ENCODE measurements at regions not wholly inside any gene's neighbourhood (a gene's known extent, or its start where the extent isn't known, plus 50 kb on each side); places are given as distances from the start of the nearest gene placed in this dataset.

- no peak for TF ChIP-seq PAX5 (IDR thresholded peaks at IDR 0.05; ENCODE audit: insufficient read depth, low read length, severe bottlenecking)
- no peak for TF ChIP-seq POLR2AphosphoS5 (IDR thresholded peaks at IDR 0.05; ENCODE audit: low read depth, low read length)
- TF ChIP-seq POU2F2 (IDR thresholded peaks at IDR 0.05; ENCODE audit: low read depth, low read length) = no peak
- TF ChIP-seq POLR2A (IDR thresholded peaks at IDR 0.05; ENCODE audit: low read depth, low read length) = no peak
- TF ChIP-seq TAF1 (IDR thresholded peaks at IDR 0.05; ENCODE audit: low read depth, low read length) = no peak
- TF ChIP-seq SPI1 (IDR thresholded peaks at IDR 0.05; ENCODE audit: low read depth, low read length) = no peak
- FAIRE-seq = no peak
- DNase-seq (ENCODE audit: insufficient read length, low spot score) = no peak
Measured at GRCh38 chr20:60321601-60322000, 363.4 kb downstream of the CDH26 start.

DNA sequence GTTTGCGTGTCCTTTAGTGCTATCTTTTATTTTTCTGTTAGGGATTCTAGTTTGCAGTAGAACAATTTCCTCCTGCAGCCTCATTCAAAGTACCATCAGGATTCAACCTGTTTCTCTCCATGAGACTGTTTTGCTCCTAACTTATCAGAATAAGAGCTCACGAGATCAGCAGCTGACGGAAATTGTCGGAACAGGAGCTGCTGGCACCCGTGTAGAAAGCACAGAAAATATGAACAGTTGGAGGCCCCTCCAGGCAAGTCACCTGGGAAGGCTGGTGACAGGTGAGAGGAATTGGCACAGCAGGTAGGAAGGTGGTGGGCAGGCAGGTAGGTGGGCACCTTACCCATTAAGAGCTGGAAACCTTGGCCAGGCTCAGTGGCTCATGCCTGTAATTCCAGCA, 368.6 kb downstream of the CDH26 start:
- DNase-seq (ENCODE audit: insufficient read length, low spot score) (no peak), FAIRE-seq (no peak)
- TF ChIP-seq SPI1 (IDR thresholded peaks at IDR 0.05; ENCODE audit: low read depth, low read length) (no peak), TAF1 (IDR thresholded peaks at IDR 0.05; ENCODE audit: low read depth, low read length) (no peak), POLR2A (IDR thresholded peaks at IDR 0.05; ENCODE audit: low read depth, low read length) (no peak), POU2F2 (IDR thresholded peaks at IDR 0.05; ENCODE audit: low read depth, low read length) (no peak), PAX5 (IDR thresholded peaks at IDR 0.05; ENCODE audit: insufficient read depth, low read length, severe bottlenecking) (no peak), POLR2AphosphoS5 (IDR thresholded peaks at IDR 0.05; ENCODE audit: low read depth, low read length) (no peak)

- DNase-seq (ENCODE audit: insufficient read length, low spot score) (no peak), FAIRE-seq (no peak)
- TF ChIP-seq POLR2AphosphoS5 (IDR thresholded peaks at IDR 0.05; ENCODE audit: low read depth, low read length) (no peak), POU2F2 (IDR thresholded peaks at IDR 0.05; ENCODE audit: low read depth, low read length) (no peak), TAF1 (IDR thresholded peaks at IDR 0.05; ENCODE audit: low read depth, low read length) (no peak), POLR2A (IDR thresholded peaks at IDR 0.05; ENCODE audit: low read depth, low read length) (no peak), SPI1 (IDR thresholded peaks at IDR 0.05; ENCODE audit: low read depth, low read length) (no peak), PAX5 (IDR thresholded peaks at IDR 0.05; ENCODE audit: insufficient read depth, low read length, severe bottlenecking) (no peak)
Measured at GRCh38 chr20:60327971-60328660, 369.9 kb downstream of the CDH26 start.

- no peak for DNase-seq (ENCODE audit: insufficient read length, low spot score)
- TF ChIP-seq POLR2AphosphoS5 (IDR thresholded peaks at IDR 0.05; ENCODE audit: low read depth, low read length) = no peak
- TF ChIP-seq POU2F2 (IDR thresholded peaks at IDR 0.05; ENCODE audit: low read depth, low read length) = no peak
- TF ChIP-seq SPI1 (IDR thresholded peaks at IDR 0.05; ENCODE audit: low read depth, low read length) = no peak
- no peak for TF ChIP-seq PAX5 (IDR thresholded peaks at IDR 0.05; ENCODE audit: insufficient read depth, low read length, severe bottlenecking)
- no peak for TF ChIP-seq POLR2A (IDR thresholded peaks at IDR 0.05; ENCODE audit: low read depth, low read length)
- no peak for TF ChIP-seq TAF1 (IDR thresholded peaks at IDR 0.05; ENCODE audit: low read depth, low read length)
- no peak for FAIRE-seq
Measured at GRCh38 chr20:60330461-60330860, 372.2 kb downstream of the CDH26 start.

GRCh38 chr20:60331688-60332300, 373.6 kb downstream of the CDH26 start:
- no peak for DNase-seq (ENCODE audit: insufficient read length, low spot score)
- TF ChIP-seq POU2F2 (IDR thresholded peaks at IDR 0.05; ENCODE audit: low read depth, low read length) (no peak), POLR2A (IDR thresholded peaks at IDR 0.05; ENCODE audit: low read depth, low read length) (no peak), POLR2AphosphoS5 (IDR thresholded peaks at IDR 0.05; ENCODE audit: low read depth, low read length) (no peak), PAX5 (IDR thresholded peaks at IDR 0.05; ENCODE audit: insufficient read depth, low read length, severe bottlenecking) (no peak), SPI1 (IDR thresholded peaks at IDR 0.05; ENCODE audit: low read depth, low read length) (no peak), TAF1 (IDR thresholded peaks at IDR 0.05; ENCODE audit: low read depth, low read length) (no peak)

GRCh38 chr20:60332523-60332922, 374.3 kb downstream of the CDH26 start:
- FAIRE-seq (no peak), DNase-seq (ENCODE audit: insufficient read length, low spot score) (no peak)
- TF ChIP-seq SPI1 (IDR thresholded peaks at IDR 0.05; ENCODE audit: low read depth, low read length) (no peak), TAF1 (IDR thresholded peaks at IDR 0.05; ENCODE audit: low read depth, low read length) (no peak), POLR2AphosphoS5 (IDR thresholded peaks at IDR 0.05; ENCODE audit: low read depth, low read length) (no peak), POU2F2 (IDR thresholded peaks at IDR 0.05; ENCODE audit: low read depth, low read length) (no peak), POLR2A (IDR thresholded peaks at IDR 0.05; ENCODE audit: low read depth, low read length) (no peak), PAX5 (IDR thresholded peaks at IDR 0.05; ENCODE audit: insufficient read depth, low read length, severe bottlenecking) (no peak)

More at GRCh38 chr20:60331688-60332300, 373.6 kb downstream of the CDH26 start:
- no peak for FAIRE-seq

- TF ChIP-seq PAX5 (IDR thresholded peaks at IDR 0.05; ENCODE audit: insufficient read depth, low read length, severe bottlenecking) (no peak), POLR2A (IDR thresholded peaks at IDR 0.05; ENCODE audit: low read depth, low read length) (no peak), SPI1 (IDR thresholded peaks at IDR 0.05; ENCODE audit: low read depth, low read length) (no peak), POU2F2 (IDR thresholded peaks at IDR 0.05; ENCODE audit: low read depth, low read length) (no peak), TAF1 (IDR thresholded peaks at IDR 0.05; ENCODE audit: low read depth, low read length) (no peak), POLR2AphosphoS5 (IDR thresholded peaks at IDR 0.05; ENCODE audit: low read depth, low read length) (no peak)
- DNase-seq (ENCODE audit: insufficient read length, low spot score) = no peak
- FAIRE-seq = no peak
Measured at GRCh38 chr20:60334911-60335310, 376.7 kb downstream of the CDH26 start.

DNA sequence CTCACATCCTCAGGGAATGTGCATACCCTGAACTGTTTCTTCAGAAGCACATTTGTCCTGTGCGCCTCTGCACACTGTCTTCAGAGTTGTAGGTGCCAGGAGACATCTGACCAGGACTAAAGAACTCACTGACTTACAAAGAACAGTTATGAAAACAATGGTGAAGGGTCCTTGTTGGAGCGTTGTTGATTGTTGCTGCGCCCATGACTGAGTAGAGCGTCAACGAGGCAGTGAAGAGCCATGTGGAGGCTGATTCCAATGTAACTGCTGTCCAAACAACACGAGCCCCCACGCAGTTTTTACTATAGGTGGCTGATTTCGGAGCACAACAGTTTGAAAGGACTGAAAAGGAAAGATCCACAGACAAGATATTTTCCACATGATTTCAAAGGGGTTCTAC, 380.3 kb downstream of the CDH26 start:
- no peak for FAIRE-seq
- TF ChIP-seq POLR2A (IDR thresholded peaks at IDR 0.05; ENCODE audit: low read depth, low read length) (no peak), TAF1 (IDR thresholded peaks at IDR 0.05; ENCODE audit: low read depth, low read length) (no peak), SPI1 (IDR thresholded peaks at IDR 0.05; ENCODE audit: low read depth, low read length) (no peak), PAX5 (IDR thresholded peaks at IDR 0.05; ENCODE audit: insufficient read depth, low read length, severe bottlenecking) (no peak), POU2F2 (IDR thresholded peaks at IDR 0.05; ENCODE audit: low read depth, low read length) (no peak), POLR2AphosphoS5 (IDR thresholded peaks at IDR 0.05; ENCODE audit: low read depth, low read length) (no peak)
- no peak for DNase-seq (ENCODE audit: insufficient read length, low spot score)

DNA sequence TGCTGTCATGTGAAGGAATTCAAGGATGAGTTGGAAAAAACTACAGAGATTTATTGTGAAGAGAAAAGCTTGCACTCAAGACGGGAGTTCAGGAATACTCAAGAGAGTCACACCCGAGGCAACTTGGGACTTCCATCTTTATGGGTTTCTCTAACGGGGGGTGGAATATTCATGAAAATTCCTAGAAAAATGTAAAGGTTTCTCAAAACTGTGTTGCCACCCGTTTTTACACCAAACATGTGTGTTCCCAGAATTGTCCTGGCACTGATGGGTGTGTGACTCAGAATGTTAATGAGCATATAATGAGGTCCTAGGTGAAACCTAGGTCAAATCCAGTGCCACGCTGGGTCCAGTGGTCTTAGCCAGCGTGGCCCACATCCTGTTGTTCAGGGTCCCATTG, 381.5 kb downstream of the CDH26 start:
- DNase-seq (ENCODE audit: insufficient read length, low spot score) = no peak
- TF ChIP-seq SPI1 (IDR thresholded peaks at IDR 0.05; ENCODE audit: low read depth, low read length) (no peak), POLR2AphosphoS5 (IDR thresholded peaks at IDR 0.05; ENCODE audit: low read depth, low read length) (no peak), PAX5 (IDR thresholded peaks at IDR 0.05; ENCODE audit: insufficient read depth, low read length, severe bottlenecking) (no peak), POLR2A (IDR thresholded peaks at IDR 0.05; ENCODE audit: low read depth, low read length) (no peak), POU2F2 (IDR thresholded peaks at IDR 0.05; ENCODE audit: low read depth, low read length) (no peak), TAF1 (IDR thresholded peaks at IDR 0.05; ENCODE audit: low read depth, low read length) (no peak)
- FAIRE-seq = no peak

All from GM12891 (cell line).